Panc1 (cell line): ENCODE measurements at regions not wholly inside any gene's neighbourhood (a gene's known extent, or its start where the extent isn't known, plus 50 kb on each side); places are given as distances from the start of the nearest gene placed in this dataset.

ENCODE experiments used
- ATAC-seq: fragments of 200-7000 bp; cut with Tn5 transposase; 2 replicates; pipeline ENCODE4 v1.9.1; 2020; ENCODE audit warnings: mild to moderate bottlenecking, moderate library complexity
- BruUV-seq: library from RNA; stranded (reverse); fragments of 400-500 nt; replicated peaks from 2 replicates; lab custom pipeline; 2021; lab: Mats Ljungman, UMichigan
- CTCF ChIA-PET: fragments of 300-600 bp; sonication (Branson Sonifier 250); formaldehyde crosslinking; loops from one replicate; lab custom pipeline; 2022; ENCODE audit warnings: antibody characterized with exemption; lab: Charles Lee
- POLR2A ChIA-PET: fragments of 300-600 bp; sonication (Branson Sonifier 250); formaldehyde crosslinking; loops from one replicate; lab custom pipeline; 2022; ENCODE audit warnings: antibody characterized with exemption; lab: Charles Lee
- DNase-seq: peaks from one replicate; pipeline ENCODE4 v3.0.0-alpha.2; 2010; ENCODE audit warnings: low read depth, low spot score
- H3K27ac ChIP-seq: 2 replicates; pipeline ENCODE4 v1.5.1; 2011; ENCODE audit warnings: mild to moderate bottlenecking, low read length, inconsistent platforms
- H3K27me3 ChIP-seq: fragments of 200-500 bp; sonication (Bioruptor generic); 2 replicates; pipeline ENCODE4 v1.6.0; 2014; ENCODE audit warnings: low read length, inconsistent platforms; ENCODE audit not compliant: control insufficient read depth, insufficient read depth
- H3K36me3 ChIP-seq: fragments of 200-500 bp; sonication (Bioruptor generic); 2 replicates; pipeline ENCODE4 v1.5.1; 2014; ENCODE audit warnings: inconsistent platforms, mild to moderate bottlenecking, low read length, moderate library complexity; ENCODE audit not compliant: control insufficient read depth, insufficient read depth
- H3K4me1 ChIP-seq: 2 replicates; pipeline ENCODE4 v1.5.1; 2011; ENCODE audit warnings: inconsistent platforms, mild to moderate bottlenecking, low read length, moderate library complexity; ENCODE audit not compliant: control insufficient read depth, insufficient read depth
- H3K4me3 ChIP-seq, 2 experiments: 2 replicates each; pipeline ENCODE4 v1.5.1; 2011 to 2012; ENCODE audit warnings: low read depth in 2 of 2, low read length in 2 of 2, mild to moderate bottlenecking in 2 of 2, inconsistent platforms in 1 of 2, moderate library complexity in 1 of 2
- H3K9me3 ChIP-seq: fragments of 200-500 bp; sonication (Bioruptor generic); 2 replicates; pipeline ENCODE4 v1.5.1; 2014; ENCODE audit warnings: low read depth, mild to moderate bottlenecking, inconsistent platforms, low read length, moderate library complexity; ENCODE audit not compliant: control insufficient read depth, insufficient read depth
- CTCF ChIP-seq: fragments of 450-650 bp; IDR thresholded peaks from 2 replicates; pipeline ENCODE4 v1.5.1; 2017; ENCODE audit warnings: mild to moderate bottlenecking
- POLR2AphosphoS5 ChIP-seq: IDR thresholded peaks from 2 replicates; pipeline ENCODE4 v1.6.1; 2012; ENCODE audit warnings: mild to moderate bottlenecking, low read depth, low read length, moderate library complexity
- REST ChIP-seq, 2 experiments: IDR thresholded peaks; 2 replicates each; pipeline ENCODE4 v1.6.1; 2011 to 2012; ENCODE audit warnings: low read depth in 2 of 2, control low read depth in 1 of 2, low read length in 1 of 2, mild to moderate bottlenecking in 1 of 2, moderate library complexity in 1 of 2; ENCODE audit not compliant: insufficient read depth in 1 of 2
- SIN3A ChIP-seq: IDR thresholded peaks from 2 replicates; pipeline ENCODE4 v1.6.1; 2012; ENCODE audit warnings: low read depth, mild to moderate bottlenecking, low read length, moderate library complexity, borderline replicate concordance; ENCODE audit not compliant: insufficient read depth
- TCF7L2 ChIP-seq: IDR thresholded peaks from 2 replicates; pipeline ENCODE4 v1.6.1; 2011; ENCODE audit warnings: mild to moderate bottlenecking, low read depth, low read length, inconsistent platforms
- in situ Hi-C: cut with HindIII; loops from 2 replicates; pipeline ENCODE4 v1.10.0; 2016; ENCODE audit warnings: low sequenced_read_pairs, low pct_unique_long_range_greater_than_20kb
- intact Hi-C: fragments of 100-400 bp; cut with micrococcal nuclease; formaldehyde crosslinking; loops from one replicate; pipeline ENCODE4 v1.10.0; 2022; ENCODE audit not compliant: unreplicated experiment

GRCh38 chr15:38070778-38071177 lies 136.3 kb downstream of the TMCO5A start:
- in situ Hi-C loops = no loop called here
- BruUV-seq = no TSS peak
- POLR2A ChIA-PET = no interaction called here
- ATAC-seq (no peak), DNase-seq (no peak)
- intact Hi-C loops = no loop called here
- Histone ChIP-seq H3K36me3 (no peaks in the 10 kb centered on the region), H3K4me3 (no peak overlapping the region), H3K4me1 (peaks cover 6% of the 10 kb centered on the region; the same call in 1 of the 2 replicates), H3K27me3 (no peaks in the 10 kb centered on the region), H3K27ac (no peak overlapping the region), H3K9me3 (no peaks in the 10 kb centered on the region)
- TF ChIP-seq POLR2AphosphoS5 (no peak), TCF7L2 (no peak), SIN3A (no peak), CTCF (no peak), REST (IDR thresholded peaks at IDR 0.05; ENCODE audit: insufficient read depth in 1 of 2, low read depth in 2 of 2, low read length in 1 of 2) (no peak)
- CTCF ChIA-PET = no interaction called here

GRCh38 chr15:38071211-38071972 lies 137.0 kb downstream of the TMCO5A start:
- H3K4me3 ChIP-seq = no peak overlapping the region
- BruUV-seq = no TSS peak
- in situ Hi-C loops = no loop called here
- peaks cover 6% of the 10 kb centered on the region; the same call in 1 of the 2 replicates for H3K4me1 ChIP-seq
- no peaks in the 10 kb centered on the region for H3K27me3 ChIP-seq
- no peaks in the 10 kb centered on the region for H3K36me3 ChIP-seq
- ChIA-PET CTCF (no interaction called here), POLR2A (no interaction called here)
- no peak for ATAC-seq
- TF ChIP-seq POLR2AphosphoS5 (no peak), CTCF (no peak), SIN3A (no peak), TCF7L2 (no peak)
- intact Hi-C loops = no loop called here
- no peak for DNase-seq
- no peaks in the 10 kb centered on the region for H3K9me3 ChIP-seq
- H3K27ac ChIP-seq = no peak overlapping the region
